Keratinocyte (primary cell): ENCODE measurements at regions not wholly inside any gene's neighbourhood (a gene's known extent, or its start where the extent isn't known, plus 50 kb on each side); places are given as distances from the start of the nearest gene placed in this dataset.

Source experiments
- DNase-seq: peaks from one replicate; pipeline ENCODE4 v3.0.0-alpha.2; 2011; ENCODE audit warnings: low read depth, missing footprints, low spot score
- FAIRE-seq: peaks from 2 replicates; lab custom pipeline; 2011; peaks lifted over from hg19 to GRCh38; lab: Jason Lieb, UNC
- H2AFZ ChIP-seq: 2 replicates; pipeline ENCODE4 v1.6.0; 2012; ENCODE audit warnings: low read length, control low read depth, inconsistent platforms; ENCODE audit not compliant: control insufficient read depth
- H3K27ac ChIP-seq: 2 replicates; pipeline ENCODE4 v1.5.1; 2011; ENCODE audit warnings: low read length; ENCODE audit not compliant: control insufficient read depth, insufficient read depth
- H3K27me3 ChIP-seq: 3 replicates; pipeline ENCODE4 v1.6.0; 2011; ENCODE audit warnings: low read length; ENCODE audit not compliant: control insufficient read depth, insufficient read depth; ENCODE audit errors: extremely low read depth
- H3K36me3 ChIP-seq, 2 experiments: 2 replicates in 1 of 2; 3 replicates in 1 of 2; pipeline ENCODE4 v1.5.1; 2011; ENCODE audit warnings: low read length in 2 of 2, mild to moderate bottlenecking in 1 of 2; ENCODE audit not compliant: control insufficient read depth in 2 of 2, insufficient read depth in 2 of 2; ENCODE audit errors: extremely low read depth in 1 of 2
- H3K4me1 ChIP-seq: 3 replicates; pipeline ENCODE4 v1.5.1; 2011; ENCODE audit warnings: low read length; ENCODE audit not compliant: control insufficient read depth, insufficient read depth; ENCODE audit errors: extremely low read depth
- H3K4me2 ChIP-seq: 3 replicates; pipeline ENCODE4 v1.6.0; 2011; ENCODE audit warnings: low read depth, low read length; ENCODE audit not compliant: control insufficient read depth, insufficient read depth; ENCODE audit errors: extremely low read depth
- H3K4me3 ChIP-seq, 3 experiments: fragments of 200-600 bp in 1 of 3; sonication (generic) in 1 of 3; 2 replicates in 2 of 3; 3 replicates in 1 of 3; pipeline ENCODE4 v1.5.1; 2011 to 2016; ENCODE audit warnings: low read length in 3 of 3, mild to moderate bottlenecking in 3 of 3, control low read depth in 2 of 3, inconsistent platforms in 1 of 3, low read depth in 1 of 3, mixed read lengths in 1 of 3, mixed run types in 1 of 3, moderate library complexity in 1 of 3; ENCODE audit not compliant: control insufficient read depth in 2 of 3, insufficient read depth in 2 of 3; ENCODE audit errors: extremely low read depth in 1 of 3
- H3K79me2 ChIP-seq: 2 replicates; pipeline ENCODE4 v1.6.0; 2012; ENCODE audit warnings: low read length; ENCODE audit not compliant: control insufficient read depth, insufficient read depth
- H3K9ac ChIP-seq: 3 replicates; pipeline ENCODE4 v1.6.0; 2011; ENCODE audit warnings: low read length; ENCODE audit not compliant: control insufficient read depth, insufficient read depth; ENCODE audit errors: extremely low read depth
- H3K9me1 ChIP-seq: 3 replicates; pipeline ENCODE4 v1.6.0; 2011; ENCODE audit warnings: low read length; ENCODE audit not compliant: control insufficient read depth, insufficient read depth; ENCODE audit errors: extremely low read depth
- H3K9me3 ChIP-seq: 2 replicates; pipeline ENCODE4 v1.5.1; 2012; ENCODE audit warnings: low read depth, low read length; ENCODE audit not compliant: control insufficient read depth
- H4K20me1 ChIP-seq: 3 replicates; pipeline ENCODE4 v1.6.0; 2011; ENCODE audit warnings: low read length; ENCODE audit not compliant: control insufficient read depth, insufficient read depth; ENCODE audit errors: extremely low read depth
- CTCF ChIP-seq, 3 experiments: IDR thresholded peaks in 1 of 3; conservative IDR thresholded peaks in 1 of 3; optimal IDR thresholded peaks in 1 of 3; 2 replicates in 2 of 3; 3 replicates in 1 of 3; pipeline versions ENCODE3 to v1.5.1; 2011; ENCODE audit warnings: low read length in 3 of 3, mild to moderate bottlenecking in 3 of 3, moderate library complexity in 2 of 3, control low read depth in 1 of 3, inconsistent platforms in 1 of 3; ENCODE audit not compliant: insufficient read depth in 2 of 3; ENCODE audit errors: extremely low read depth in 1 of 3
- EZH2 ChIP-seq: IDR thresholded peaks from one replicate; pipeline ENCODE4 v1.6.1; 2012; ENCODE audit warnings: inconsistent platforms, mild to moderate bottlenecking, low read length, moderate library complexity
- dilution Hi-C: fragments of 300-500 bp; cut with MboI; formaldehyde crosslinking; loops from one replicate; pipeline ENCODE4 v1.7.0; 2020; ENCODE audit warnings: low sequenced_read_pairs; ENCODE audit not compliant: extremely low pct_ligation_motif_present

GRCh38 chr2:16250886-16251285 is 310.5 kb downstream of the MYCN start:
- Histone ChIP-seq H3K9me3 (no peaks in the 10 kb centered on the region), H3K4me1 (no peaks in the 10 kb centered on the region), H3K9me1 (no peaks in the 10 kb centered on the region), H2AFZ (no peak overlapping the region), H3K9ac (no peak overlapping the region), H4K20me1 (no peaks in the 10 kb centered on the region), H3K36me3 (no peaks in the 10 kb centered on the region), H3K79me2 (no peaks in the 10 kb centered on the region), H3K4me2 (no peak overlapping the region), H3K4me3 (no peak overlapping the region), H3K27ac (no peak overlapping the region), H3K27me3 (no peaks in the 10 kb centered on the region)
- no peak for FAIRE-seq
- no peak for TF ChIP-seq CTCF (optimal IDR thresholded peaks at IDR 0.05 in 1 of 3, IDR thresholded peaks at IDR 0.05 in 1 of 3, conservative IDR thresholded peaks at IDR 0.05 in 1 of 3; ENCODE audit: extremely low read depth in 1 of 3, insufficient read depth in 2 of 3, low read length in 3 of 3)
- no peak for TF ChIP-seq EZH2
- no peak for DNase-seq
- dilution Hi-C loops, result no loop called here

GRCh38 chr2:16250466-16250865 is 310.1 kb downstream of the MYCN start:
- no peaks in the 10 kb centered on the region for H3K27me3 ChIP-seq
- no peak overlapping the region for H3K4me3 ChIP-seq
- no peaks in the 10 kb centered on the region for H3K79me2 ChIP-seq
- H3K9me1 ChIP-seq, result no peaks in the 10 kb centered on the region
- no peak for TF ChIP-seq CTCF (optimal IDR thresholded peaks at IDR 0.05 in 1 of 3, IDR thresholded peaks at IDR 0.05 in 1 of 3, conservative IDR thresholded peaks at IDR 0.05 in 1 of 3; ENCODE audit: extremely low read depth in 1 of 3, insufficient read depth in 2 of 3, low read length in 3 of 3)
- no peak for TF ChIP-seq EZH2
- dilution Hi-C loops, result no loop called here
- H3K9me3 ChIP-seq, result no peaks in the 10 kb centered on the region
- H3K9ac ChIP-seq, result no peak overlapping the region
- no peaks in the 10 kb centered on the region for H3K36me3 ChIP-seq
- no peak overlapping the region for H2AFZ ChIP-seq
- no peak overlapping the region for H3K4me2 ChIP-seq
- no peak overlapping the region for H3K27ac ChIP-seq
- no peaks in the 10 kb centered on the region for H3K4me1 ChIP-seq
- H4K20me1 ChIP-seq, result no peaks in the 10 kb centered on the region
- no peak for DNase-seq
- FAIRE-seq, result no peak
